ENCODE measurements at regions not wholly inside any gene's neighbourhood (a gene's known extent, or its start where the extent isn't known, plus 50 kb on each side); places are given as distances from the start of the nearest gene placed in this dataset.
"Not testable (repeated sequence)": the region's sequence is repeated elsewhere in the genome, so short reads cannot be mapped to it uniquely, and the experiment has no call there.

DNA sequence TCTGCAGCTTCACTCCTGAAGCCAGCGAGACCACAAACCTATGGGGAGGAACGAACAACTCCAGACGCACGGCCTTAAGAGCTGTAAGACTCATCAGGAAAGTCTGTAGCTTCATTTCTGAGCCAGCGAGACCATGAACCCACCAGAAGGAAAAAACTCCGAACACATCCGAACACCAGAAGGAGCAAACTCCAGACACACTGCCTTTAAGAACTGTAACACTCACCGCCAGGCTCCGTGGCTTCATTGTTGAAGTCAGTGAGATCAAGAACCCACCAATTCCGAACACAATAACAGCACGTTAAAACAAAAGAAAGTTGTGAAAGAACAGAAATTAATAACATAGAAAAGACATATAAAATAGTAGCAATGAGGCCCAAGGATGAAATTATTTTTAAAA is 300.5 kb upstream of the MDFIC2 start:
- no peak for ATAC-seq (ENCODE audit: low read depth)
- TF ChIP-seq, protein P1, sequence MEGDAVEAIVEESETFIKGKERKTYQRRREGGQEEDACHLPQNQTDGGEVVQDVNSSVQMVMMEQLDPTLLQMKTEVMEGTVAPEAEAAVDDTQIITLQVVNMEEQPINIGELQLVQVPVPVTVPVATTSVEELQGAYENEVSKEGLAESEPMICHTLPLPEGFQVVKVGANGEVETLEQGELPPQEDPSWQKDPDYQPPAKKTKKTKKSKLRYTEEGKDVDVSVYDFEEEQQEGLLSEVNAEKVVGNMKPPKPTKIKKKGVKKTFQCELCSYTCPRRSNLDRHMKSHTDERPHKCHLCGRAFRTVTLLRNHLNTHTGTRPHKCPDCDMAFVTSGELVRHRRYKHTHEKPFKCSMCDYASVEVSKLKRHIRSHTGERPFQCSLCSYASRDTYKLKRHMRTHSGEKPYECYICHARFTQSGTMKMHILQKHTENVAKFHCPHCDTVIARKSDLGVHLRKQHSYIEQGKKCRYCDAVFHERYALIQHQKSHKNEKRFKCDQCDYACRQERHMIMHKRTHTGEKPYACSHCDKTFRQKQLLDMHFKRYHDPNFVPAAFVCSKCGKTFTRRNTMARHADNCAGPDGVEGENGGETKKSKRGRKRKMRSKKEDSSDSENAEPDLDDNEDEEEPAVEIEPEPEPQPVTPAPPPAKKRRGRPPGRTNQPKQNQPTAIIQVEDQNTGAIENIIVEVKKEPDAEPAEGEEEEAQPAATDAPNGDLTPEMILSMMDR (IDR thresholded peaks at IDR 0.05; ENCODE audit: poor library complexity, severe bottlenecking), result no peak
- DNase-seq (ENCODE audit: low spot score), result no peak

DNA sequence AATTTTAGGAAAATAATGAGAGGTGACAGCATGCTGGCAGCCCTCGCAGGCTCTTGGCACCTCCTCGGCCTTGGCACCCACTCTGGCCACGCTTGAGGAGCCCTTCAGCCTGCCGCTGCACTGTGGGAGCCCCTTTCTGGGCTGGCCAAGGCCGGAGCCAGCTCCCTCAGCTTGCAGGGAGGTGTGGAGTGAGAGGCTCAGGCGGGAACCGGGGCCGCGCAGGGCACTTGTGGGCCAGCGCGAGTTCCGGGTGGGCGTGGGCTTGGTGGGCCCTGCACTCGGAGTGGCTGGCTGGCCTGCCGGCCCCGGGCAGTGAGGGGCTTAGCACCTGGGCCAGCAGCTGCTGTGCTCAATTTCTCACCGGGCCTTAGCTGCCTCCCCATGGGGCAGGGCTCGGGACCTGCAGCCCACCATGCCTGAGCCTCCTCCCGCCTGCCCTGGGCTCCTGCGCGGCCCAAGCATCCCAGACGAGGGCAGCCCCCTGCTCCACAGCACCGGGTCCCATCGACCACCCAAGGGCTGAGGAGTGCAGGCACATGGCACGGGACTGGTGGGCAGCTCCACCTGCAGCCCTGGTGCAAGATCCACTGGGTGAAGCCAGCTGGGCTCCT is 299.3 kb upstream of the MDFIC2 start:
- H3K4me1 ChIP-seq (ENCODE audit: insufficient read depth, poor library complexity, severe bottlenecking); H3K9me3 ChIP-seq (ENCODE audit: severe bottlenecking); H3K4me3 ChIP-seq (ENCODE audit: severe bottlenecking); H3K27ac ChIP-seq (ENCODE audit: poor library complexity, severe bottlenecking); ATAC-seq (ENCODE audit: low read depth); H3K36me3 ChIP-seq (ENCODE audit: low read depth); DNase-seq (ENCODE audit: low spot score): not testable (repeated sequence)
- peaks cover 16% of the 10 kb centered on the region for H3K27me3 ChIP-seq (ENCODE audit: insufficient read depth, poor library complexity, severe bottlenecking)

More for the DNA sequence above, 300.5 kb upstream of the MDFIC2 start:
- Histone ChIP-seq H3K27me3 (ENCODE audit: insufficient read depth, poor library complexity, severe bottlenecking) (peaks cover 13% of the 10 kb centered on the region), H3K27ac (ENCODE audit: poor library complexity, severe bottlenecking) (no peak overlapping the region), H3K36me3 (ENCODE audit: low read depth) (no peaks in the 10 kb centered on the region), H3K9me3 (ENCODE audit: severe bottlenecking) (no peaks in the 10 kb centered on the region), H3K4me3 (ENCODE audit: severe bottlenecking) (no peak overlapping the region), H3K4me1 (ENCODE audit: insufficient read depth, poor library complexity, severe bottlenecking) (no peaks in the 10 kb centered on the region)

DNA sequence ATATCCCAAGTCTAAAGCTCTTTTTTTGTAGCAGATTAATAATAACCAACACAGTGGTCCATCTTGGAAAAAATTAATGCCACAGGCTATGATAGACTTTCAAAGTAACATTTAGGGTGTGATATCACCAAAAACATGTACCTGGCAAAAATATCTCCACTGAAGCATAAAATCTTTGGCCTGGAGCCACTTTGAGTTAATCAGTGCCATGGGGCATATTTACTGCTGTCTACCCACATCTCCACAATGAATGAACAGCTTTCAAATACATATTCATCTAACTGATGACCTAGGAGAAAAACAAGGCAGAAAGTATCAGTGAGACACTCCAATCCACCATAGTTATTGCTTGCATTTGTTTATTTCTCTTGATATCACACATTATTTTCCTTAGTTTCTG is 296.0 kb upstream of the MDFIC2 start:
- no peak for DNase-seq (ENCODE audit: low spot score)
- Histone ChIP-seq H3K27ac (ENCODE audit: poor library complexity, severe bottlenecking) (no peak overlapping the region), H3K4me1 (ENCODE audit: insufficient read depth, poor library complexity, severe bottlenecking) (no peaks in the 10 kb centered on the region), H3K9me3 (ENCODE audit: severe bottlenecking) (no peaks in the 10 kb centered on the region), H3K4me3 (ENCODE audit: severe bottlenecking) (no peak overlapping the region), H3K36me3 (ENCODE audit: low read depth) (no peaks in the 10 kb centered on the region), H3K27me3 (ENCODE audit: insufficient read depth, poor library complexity, severe bottlenecking) (peaks cover 23% of the 10 kb centered on the region)
- TF ChIP-seq, protein P1 (IDR thresholded peaks at IDR 0.05; ENCODE audit: poor library complexity, severe bottlenecking), result no peak
- ATAC-seq (ENCODE audit: low read depth), result no peak

DNA sequence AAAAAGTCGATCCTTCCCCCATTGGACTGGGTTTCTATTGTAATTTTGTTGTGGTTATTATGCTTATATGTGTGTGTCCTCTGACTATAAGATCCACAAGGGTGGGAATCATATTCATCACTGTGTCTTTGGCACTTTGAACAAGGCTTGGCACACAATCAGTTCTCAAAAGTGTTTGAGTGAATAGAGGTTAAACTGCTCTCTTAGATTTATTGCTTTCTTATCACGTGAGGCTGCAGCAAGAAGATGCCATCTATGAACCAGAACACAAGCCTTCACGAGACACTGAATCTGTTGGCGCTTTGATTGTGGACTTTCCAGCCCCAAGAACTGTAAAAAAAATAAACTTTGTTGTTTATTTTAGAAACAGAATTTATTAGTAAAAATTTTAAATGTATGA is 295.0 kb upstream of the MDFIC2 start:
- Histone ChIP-seq H3K27me3 (ENCODE audit: insufficient read depth, poor library complexity, severe bottlenecking) (peaks cover 23% of the 10 kb centered on the region), H3K9me3 (ENCODE audit: severe bottlenecking) (no peaks in the 10 kb centered on the region), H3K4me1 (ENCODE audit: insufficient read depth, poor library complexity, severe bottlenecking) (no peaks in the 10 kb centered on the region), H3K27ac (ENCODE audit: poor library complexity, severe bottlenecking) (no peak overlapping the region), H3K4me3 (ENCODE audit: severe bottlenecking) (no peak overlapping the region), H3K36me3 (ENCODE audit: low read depth) (no peaks in the 10 kb centered on the region)
- TF ChIP-seq, protein P1 (IDR thresholded peaks at IDR 0.05; ENCODE audit: poor library complexity, severe bottlenecking), result no peak
- DNase-seq (ENCODE audit: low spot score), result no peak
- no peak for ATAC-seq (ENCODE audit: low read depth)

DNA sequence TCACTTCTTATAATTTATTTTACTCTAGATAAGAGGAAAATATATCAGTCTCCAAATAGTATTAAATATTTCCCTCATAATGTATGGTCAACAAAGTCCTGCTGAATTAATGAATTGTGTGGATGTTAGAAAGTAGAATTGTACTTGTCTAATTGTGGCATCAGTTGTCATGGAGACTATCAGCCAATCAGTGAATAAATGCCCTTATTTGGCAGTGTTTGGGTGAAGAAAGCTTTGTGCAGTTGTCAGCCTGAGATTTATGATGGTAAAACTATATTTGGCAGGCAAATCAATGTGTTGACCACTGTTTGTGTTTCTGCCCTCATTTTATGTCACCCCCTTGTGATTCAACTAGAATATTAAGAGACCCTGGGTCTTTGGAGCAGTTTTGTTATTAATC is 293.6 kb upstream of the MDFIC2 start:
- TF ChIP-seq, protein P1 (IDR thresholded peaks at IDR 0.05; ENCODE audit: poor library complexity, severe bottlenecking), result no peak
- no peak for ATAC-seq (ENCODE audit: low read depth)
- H3K27me3 ChIP-seq (ENCODE audit: insufficient read depth, poor library complexity, severe bottlenecking), result peaks cover 23% of the 10 kb centered on the region

More for the DNA sequence above, 293.6 kb upstream of the MDFIC2 start:
- Histone ChIP-seq H3K36me3 (ENCODE audit: low read depth) (no peaks in the 10 kb centered on the region), H3K4me1 (ENCODE audit: insufficient read depth, poor library complexity, severe bottlenecking) (no peaks in the 10 kb centered on the region), H3K27ac (ENCODE audit: poor library complexity, severe bottlenecking) (no peak overlapping the region), H3K9me3 (ENCODE audit: severe bottlenecking) (no peaks in the 10 kb centered on the region), H3K4me3 (ENCODE audit: severe bottlenecking) (no peak overlapping the region)
- no peak for DNase-seq (ENCODE audit: low spot score)

Measured in RWPE2 (cell line).